HEK293 (cell line): ENCODE measurements at regions not wholly inside any gene's neighbourhood (a gene's known extent, or its start where the extent isn't known, plus 50 kb on each side); places are given as distances from the start of the nearest gene placed in this dataset.

ENCODE experiments used
- CTCF ChIA-PET: fragments of 350-600 bp; formaldehyde crosslinking; extraction: SDS; loops from one replicate; lab custom pipeline; 2021; ENCODE audit warnings: antibody characterized with exemption; lab: Yijun Ruan, JAX
- POLR2A ChIA-PET: fragments of 300-600 bp; formaldehyde crosslinking; extraction: SDS; loops from one replicate; lab custom pipeline; 2020; ENCODE audit warnings: antibody characterized with exemption, inconsistent platforms; lab: Yijun Ruan, JAX
- H3K27ac ChIP-seq: fragments of 200-500 bp; sonication (Bioruptor generic); 2 replicates; pipeline ENCODE4 v1.5.1; 2014; ENCODE audit warnings: low read depth, low read length, control low read depth, inconsistent platforms; ENCODE audit errors: extremely low read depth
- H3K36me3 ChIP-seq, 2 experiments: fragments of 200-500 bp in 1 of 2; sonication (Bioruptor generic) in 1 of 2; 1 replicate in 1 of 2; 2 replicates in 1 of 2; pipeline ENCODE4 v1.5.1; 2014 to 2017; ENCODE audit warnings: inconsistent platforms in 2 of 2, low read length in 2 of 2; ENCODE audit not compliant: control insufficient read depth in 2 of 2, insufficient read depth in 1 of 2
- H3K4me1 ChIP-seq: fragments of 200-500 bp; sonication (Bioruptor generic); 2 replicates; pipeline ENCODE4 v1.5.1; 2014; ENCODE audit warnings: mild to moderate bottlenecking, low read length, inconsistent platforms; ENCODE audit not compliant: control insufficient read depth, insufficient read depth
- H3K4me3 ChIP-seq: 2 replicates; pipeline ENCODE4 v1.5.1; 2011; ENCODE audit warnings: low read depth, mild to moderate bottlenecking, control low read depth, low read length, moderate library complexity
- H3K9me3 ChIP-seq: fragments of 200-500 bp; sonication (Bioruptor generic); 2 replicates; pipeline ENCODE4 v1.5.1; 2014; ENCODE audit warnings: low read depth, low read length, inconsistent platforms; ENCODE audit not compliant: control insufficient read depth, insufficient read depth
- BCL11B ChIP-seq: fragments of 450-650 bp; formaldehyde crosslinking; IDR thresholded peaks from 2 replicates; pipeline ENCODE4 v1.5.1; 2016; ENCODE audit warnings: low read depth, missing biosample characterization, missing genetic modification characterization
- CTCF ChIP-seq: fragments of 450-650 bp; formaldehyde crosslinking; IDR thresholded peaks from 2 replicates; pipeline ENCODE4 v1.5.1; 2016; ENCODE audit warnings: missing biosample characterization, missing genetic modification characterization
- GFI1B ChIP-seq: fragments of 450-650 bp; formaldehyde crosslinking; IDR thresholded peaks from 2 replicates; pipeline ENCODE4 v1.5.1; 2016; ENCODE audit warnings: missing biosample characterization, missing genetic modification characterization
- GLI2 ChIP-seq: fragments of 450-650 bp; formaldehyde crosslinking; IDR thresholded peaks from 2 replicates; pipeline ENCODE4; 2017; ENCODE audit warnings: missing biosample characterization, missing genetic modification characterization, low read depth, borderline replicate concordance
- GLIS1 ChIP-seq: fragments of 450-650 bp; formaldehyde crosslinking; IDR thresholded peaks from 2 replicates; pipeline ENCODE4 v1.5.1; 2016; ENCODE audit warnings: missing biosample characterization, missing genetic modification characterization
- HOXA7 ChIP-seq: sonication (generic); formaldehyde crosslinking; IDR thresholded peaks from 2 replicates; pipeline ENCODE4 v1.8.1; 2022; ENCODE audit warnings: missing genetic modification reagents, borderline replicate concordance
- PATZ1 ChIP-seq: fragments of 450-650 bp; formaldehyde crosslinking; IDR thresholded peaks from 2 replicates; pipeline ENCODE4 v1.5.1; 2016; ENCODE audit warnings: missing biosample characterization, missing genetic modification characterization
- RBAK ChIP-seq: fragments of 450-650 bp; formaldehyde crosslinking; IDR thresholded peaks from 2 replicates; pipeline ENCODE4 v1.5.1; 2016; ENCODE audit warnings: missing biosample characterization, missing genetic modification characterization
- REPIN1 ChIP-seq: fragments of 450-650 bp; formaldehyde crosslinking; IDR thresholded peaks from 2 replicates; pipeline ENCODE4 v1.5.1; 2017; ENCODE audit warnings: missing biosample characterization, missing genetic modification characterization, low read depth
- TSHZ1 ChIP-seq: fragments of 450-650 bp; formaldehyde crosslinking; IDR thresholded peaks from 2 replicates; pipeline ENCODE4 v1.5.1; 2016; ENCODE audit warnings: missing biosample characterization, missing genetic modification characterization, borderline replicate concordance
- YY1 ChIP-seq: fragments of 450-650 bp; formaldehyde crosslinking; IDR thresholded peaks from 2 replicates; pipeline ENCODE4 v1.5.1; 2018; ENCODE audit warnings: missing biosample characterization, missing genetic modification characterization
- ZFP37 ChIP-seq: fragments of 450-650 bp; formaldehyde crosslinking; IDR thresholded peaks from 2 replicates; pipeline ENCODE4 v1.5.1; 2016; ENCODE audit warnings: missing biosample characterization, missing genetic modification characterization
- ZNF174 ChIP-seq: fragments of 450-650 bp; formaldehyde crosslinking; IDR thresholded peaks from 2 replicates; pipeline ENCODE4 v1.5.0; 2017; ENCODE audit warnings: missing biosample characterization, mild to moderate bottlenecking, missing genetic modification characterization
- ZNF175 ChIP-seq: fragments of 450-650 bp; formaldehyde crosslinking; IDR thresholded peaks from 2 replicates; pipeline ENCODE4 v1.5.1; 2016; ENCODE audit warnings: missing biosample characterization, missing genetic modification characterization
- ZNF248 ChIP-seq: fragments of 450-650 bp; formaldehyde crosslinking; IDR thresholded peaks from 2 replicates; pipeline ENCODE4 v1.5.1; 2017; ENCODE audit warnings: missing biosample characterization, missing genetic modification characterization
- ZNF266 ChIP-seq: fragments of 450-650 bp; formaldehyde crosslinking; IDR thresholded peaks from 2 replicates; pipeline ENCODE4 v1.5.1; 2016; ENCODE audit warnings: missing biosample characterization, missing genetic modification characterization, low read depth
- ZNF302 ChIP-seq: fragments of 450-650 bp; formaldehyde crosslinking; IDR thresholded peaks from 2 replicates; pipeline ENCODE4 v1.5.1; 2016; ENCODE audit warnings: missing biosample characterization, missing genetic modification characterization, low read depth
- ZNF362 ChIP-seq: fragments of 450-650 bp; formaldehyde crosslinking; IDR thresholded peaks from 2 replicates; pipeline ENCODE4 v1.5.1; 2016; ENCODE audit warnings: missing biosample characterization, missing genetic modification characterization
- ZNF404 ChIP-seq: fragments of 450-650 bp; formaldehyde crosslinking; IDR thresholded peaks from 2 replicates; pipeline ENCODE4 v1.5.1; 2017; ENCODE audit warnings: missing biosample characterization, missing genetic modification characterization
- ZNF473 ChIP-seq: fragments of 450-650 bp; formaldehyde crosslinking; IDR thresholded peaks from 2 replicates; pipeline ENCODE4 v1.5.1; 2017; ENCODE audit warnings: missing biosample characterization, missing genetic modification characterization
- ZNF488 ChIP-seq: fragments of 450-650 bp; formaldehyde crosslinking; IDR thresholded peaks from 2 replicates; pipeline ENCODE4 v1.5.1; 2016; ENCODE audit warnings: missing biosample characterization, missing genetic modification characterization
- ZNF510 ChIP-seq: fragments of 450-650 bp; formaldehyde crosslinking; IDR thresholded peaks from 2 replicates; pipeline ENCODE4 v1.5.1; 2018; ENCODE audit warnings: mild to moderate bottlenecking, missing genetic modification characterization, missing biosample characterization; ENCODE audit not compliant: insufficient replicate concordance
- ZNF621 ChIP-seq: fragments of 450-650 bp; formaldehyde crosslinking; IDR thresholded peaks from 2 replicates; pipeline ENCODE4 v1.5.1; 2017; ENCODE audit warnings: missing biosample characterization, missing genetic modification characterization
- ZNF639 ChIP-seq: fragments of 450-650 bp; formaldehyde crosslinking; IDR thresholded peaks from 2 replicates; pipeline ENCODE4 v1.5.1; 2016; ENCODE audit warnings: missing biosample characterization, missing genetic modification characterization
- ZNF747 ChIP-seq: fragments of 450-650 bp; formaldehyde crosslinking; IDR thresholded peaks from 2 replicates; pipeline ENCODE4 v1.5.1; 2016; ENCODE audit warnings: missing biosample characterization, missing genetic modification characterization
- ZXDB ChIP-seq: fragments of 450-650 bp; formaldehyde crosslinking; IDR thresholded peaks from 2 replicates; pipeline ENCODE4 v1.5.1; 2016; ENCODE audit warnings: missing biosample characterization, missing genetic modification characterization

- TF ChIP-seq ZNF266 (no peak), GLI2 (tag by site-specific recombination) (no peak), ZNF404 (no peak), ZNF639 (tag by site-specific recombination) (no peak), YY1 (tag by site-specific recombination) (no peak), GLIS1 (no peak), ZNF174 (no peak), ZFP37 (tag by site-specific recombination) (no peak), RBAK (tag by site-specific recombination) (no peak), ZNF747 (tag by site-specific recombination) (no peak), ZNF510 (tag by site-specific recombination) (no peak)
- TF ChIP-seq, all 188 proteins: peak for 0
Observed at GRCh38 chr2:103410221-103410620, 648.4 kb downstream of the TMEM182 start (continued).

GRCh38 chr2:103419506-103419905, 657.7 kb downstream of the TMEM182 start:
- Histone ChIP-seq H3K4me1 (no peaks in the 10 kb centered on the region), H3K9me3 (no peaks in the 10 kb centered on the region), H3K36me3 (no peaks in the 10 kb centered on the region), H3K4me3 (no peak overlapping the region), H3K27ac (no peak overlapping the region)
- TF ChIP-seq PATZ1 (tag by site-specific recombination) = no peak
- no peak for TF ChIP-seq ZXDB (tag by site-specific recombination)
- TF ChIP-seq BCL11B (tag by site-specific recombination) = no peak
- TF ChIP-seq ZNF248 = no peak
- no peak for TF ChIP-seq TSHZ1
- TF ChIP-seq HOXA7 = no peak
- TF ChIP-seq ZNF488 (tag by site-specific recombination) = no peak
- CTCF ChIA-PET = no interaction called here
- POLR2A ChIA-PET = no interaction called here

- no peak overlapping the region for H3K27ac ChIP-seq
- POLR2A ChIA-PET = no interaction called here
- H3K4me1 ChIP-seq = no peaks in the 10 kb centered on the region
- no peaks in the 10 kb centered on the region for H3K9me3 ChIP-seq
- H3K4me3 ChIP-seq = no peak overlapping the region
- CTCF ChIA-PET = interaction anchor here (1.4 kb wide), 1 partner anchor 261 kb away, joined by 5 read pairs; no protein-coding TSS in a partner anchor
- H3K36me3 ChIP-seq = no peaks in the 10 kb centered on the region
- TF ChIP-seq ZNF510 (tag by site-specific recombination) = no peak
- TF ChIP-seq REPIN1 = no peak
- no peak for TF ChIP-seq CTCF (tag by site-specific recombination)
- no peak for TF ChIP-seq ZNF175 (tag by site-specific recombination)
- TF ChIP-seq GFI1B (tag by site-specific recombination) = no peak
- no peak for TF ChIP-seq ZNF621
- TF ChIP-seq ZNF473 (tag by site-specific recombination) = no peak
- no peak for TF ChIP-seq ZNF362 (tag by site-specific recombination)
- TF ChIP-seq ZNF302 (tag by site-specific recombination) = no peak
Observed at GRCh38 chr2:103423100-103423499, 661.3 kb downstream of the TMEM182 start.
